GM19468 (cell line): ENCODE measurements at regions not wholly inside any gene's neighbourhood (a gene's known extent, or its start where the extent isn't known, plus 50 kb on each side); places are given as distances from the start of the nearest gene placed in this dataset.

Source experiments
- ATAC-seq: cut with Tn5 transposase; IDR thresholded peaks from one replicate; pipeline ENCODE4 v1.9.1; 2021; ENCODE audit warnings: mild to moderate bottlenecking, moderate library complexity, moderate number of reproducible peaks; ENCODE audit not compliant: unreplicated experiment; ENCODE audit errors: extremely low read depth

- ATAC-seq: no peak
These were observed 394.0 kb downstream of the ZNF521 start for GRCh38 chr18:24958001-24958400.

- ATAC-seq: no peak
These were observed 392.9 kb downstream of the ZNF521 start for GRCh38 chr18:24959051-24959476.

- peak; percentile 39 for ATAC-seq
These were observed 387.8 kb downstream of the ZNF521 start for GRCh38 chr18:24964216-24964615.

- ATAC-seq: no peak
These were observed 383.7 kb downstream of the ZNF521 start for GRCh38 chr18:24968238-24968775.

- no peak for ATAC-seq
These were observed 379.4 kb downstream of the ZNF521 start for GRCh38 chr18:24972577-24972976.

GRCh38 chr18:24974431-24974830 lies 377.5 kb downstream of the ZNF521 start:
- ATAC-seq: no peak

- no peak for ATAC-seq
These were observed 376.2 kb downstream of the ZNF521 start for GRCh38 chr18:24975496-24976372.

GRCh38 chr18:24976502-24976901 lies 375.5 kb downstream of the ZNF521 start:
- ATAC-seq: no peak

- ATAC-seq: no peak
These were observed 372.7 kb downstream of the ZNF521 start for GRCh38 chr18:24979235-24979634.

GRCh38 chr18:24982831-24983230 lies 369.1 kb downstream of the ZNF521 start:
- ATAC-seq: no peak

GRCh38 chr18:24983566-24984139 lies 368.3 kb downstream of the ZNF521 start:
- no peak for ATAC-seq

GRCh38 chr18:24985586-24985985 lies 366.4 kb downstream of the ZNF521 start:
- no peak for ATAC-seq

- ATAC-seq: no peak
These were observed 365.2 kb downstream of the ZNF521 start for GRCh38 chr18:24986666-24987302.

GRCh38 chr18:24987303-24988252 lies 364.4 kb downstream of the ZNF521 start:
- ATAC-seq: no peak

- ATAC-seq: no peak
These were observed 363.6 kb downstream of the ZNF521 start for GRCh38 chr18:24988253-24988840.

- ATAC-seq: no peak
These were observed 362.0 kb downstream of the ZNF521 start for GRCh38 chr18:24989760-24990593.

GRCh38 chr18:24990671-24991134 lies 361.3 kb downstream of the ZNF521 start:
- ATAC-seq: no peak
